DND-41 (cell line): ENCODE measurements at regions not wholly inside any gene's neighbourhood (a gene's known extent, or its start where the extent isn't known, plus 50 kb on each side); places are given as distances from the start of the nearest gene placed in this dataset.

ENCODE experiments used
- CTCF ChIP-seq: IDR thresholded peaks from 2 replicates; pipeline ENCODE4 v1.5.1; 2012; ENCODE audit warnings: borderline replicate concordance, low read length, moderate library complexity, mild to moderate bottlenecking; ENCODE audit not compliant: poor library complexity, severe bottlenecking; ENCODE audit errors: extremely low read depth
- EZH2 ChIP-seq: IDR thresholded peaks from 3 replicates; pipeline ENCODE4 v1.6.1; 2012; ENCODE audit warnings: borderline replicate concordance, low read depth, mild to moderate bottlenecking, moderate library complexity, low read length, inconsistent platforms; ENCODE audit not compliant: severe bottlenecking

GRCh38 chr4:41460641-41461040 is 77.3 kb upstream of the LIMCH1 start:
- TF ChIP-seq CTCF: no peak
- no peak for TF ChIP-seq EZH2
